Fibroblast of skin of right quadriceps (primary cell): ENCODE measurements at regions not wholly inside any gene's neighbourhood (a gene's known extent, or its start where the extent isn't known, plus 50 kb on each side); places are given as distances from the start of the nearest gene placed in this dataset.
"Not testable (repeated sequence)": the region's sequence is repeated elsewhere in the genome, so short reads cannot be mapped to it uniquely, and the experiment has no call there.

ENCODE experiments used
- DNase-seq: peaks from one replicate; pipeline ENCODE4 v3.0.0-alpha.2; 2013

- no peak for DNase-seq
Measured at GRCh38 chr5:67917561-67917960, 298.0 kb upstream of the PIK3R1 start.

GRCh38 chr5:67910546-67910945 is 305.0 kb upstream of the PIK3R1 start:
- DNase-seq: no peak

- no peak for DNase-seq
Measured at GRCh38 chr5:67908126-67908765, 307.3 kb upstream of the PIK3R1 start.

- DNase-seq: no peak
Measured at GRCh38 chr5:67904366-67904765, 311.2 kb upstream of the PIK3R1 start.

- DNase-seq: no peak
Measured at GRCh38 chr5:67903656-67904055, 311.9 kb upstream of the PIK3R1 start.

GRCh38 chr5:67903121-67903520 is 312.4 kb upstream of the PIK3R1 start:
- DNase-seq: no peak

GRCh38 chr5:67902497-67902830 is 313.1 kb upstream of the PIK3R1 start:
- no peak for DNase-seq

GRCh38 chr5:67901814-67902496 is 313.6 kb upstream of the PIK3R1 start:
- DNase-seq: peak; percentile 3

GRCh38 chr5:67900514-67900913 is 315.0 kb upstream of the PIK3R1 start:
- peak; percentile 53 for DNase-seq

GRCh38 chr5:67897980-67898379 is 317.6 kb upstream of the PIK3R1 start:
- no peak for DNase-seq

GRCh38 chr5:67897431-67897830 is 318.1 kb upstream of the PIK3R1 start:
- DNase-seq: no peak

GRCh38 chr5:67896930-67897313 is 318.6 kb upstream of the PIK3R1 start:
- DNase-seq: no peak

GRCh38 chr5:67896311-67896929 is 319.1 kb upstream of the PIK3R1 start:
- DNase-seq: no peak

- not testable (repeated sequence) for DNase-seq
Measured at GRCh38 chr5:67889870-67890269, 325.7 kb upstream of the PIK3R1 start.

- DNase-seq: no peak
Measured at GRCh38 chr5:67887748-67888161, 327.8 kb upstream of the PIK3R1 start.

GRCh38 chr5:67886761-67887160 is 328.8 kb upstream of the PIK3R1 start:
- no peak for DNase-seq

- no peak for DNase-seq
Measured at GRCh38 chr5:67880876-67881275, 334.7 kb upstream of the PIK3R1 start.

GRCh38 chr5:67880511-67880805 is 335.1 kb upstream of the PIK3R1 start:
- no peak for DNase-seq

GRCh38 chr5:67879620-67880510 is 335.7 kb upstream of the PIK3R1 start:
- DNase-seq: peak; percentile 16

GRCh38 chr5:67878933-67879332 is 336.6 kb upstream of the PIK3R1 start:
- DNase-seq: no peak

- DNase-seq: no peak
Measured at GRCh38 chr5:67876371-67876770, 339.2 kb upstream of the PIK3R1 start.

- DNase-seq: peak; percentile 71
Measured at GRCh38 chr5:67875601-67876000, 340.0 kb upstream of the PIK3R1 start.

- DNase-seq: no peak
Measured at GRCh38 chr5:67873935-67874334, 341.6 kb upstream of the PIK3R1 start.

- DNase-seq: peak; percentile 6
Measured at GRCh38 chr5:67870662-67871061, 344.9 kb upstream of the PIK3R1 start.
